Coronary artery (tissue), 2 donors: ENCODE measurements at regions not wholly inside any gene's neighbourhood (a gene's known extent, or its start where the extent isn't known, plus 50 kb on each side); places are given as distances from the start of the nearest gene placed in this dataset.
"Not testable (repeated sequence)": the region's sequence is repeated elsewhere in the genome, so short reads cannot be mapped to it uniquely, and the experiment has no call there.

Experiments used
- DNase-seq: peaks from one replicate; pipeline ENCODE4 v3.0.0-alpha.2; 2017; ENCODE audit warnings: low spot score
- H3K27ac ChIP-seq, 2 donors: fragments of 200-600 bp; sonication (generic); one replicate each; pipeline ENCODE4 v1.5.1; 2016 to 2019
- H3K4me3 ChIP-seq: fragments of 200-600 bp; sonication (generic); 2 replicates; pipeline ENCODE4 v1.5.1; 2016; ENCODE audit warnings: mild to moderate bottlenecking, moderate library complexity
- CTCF ChIP-seq: fragments of 200-600 bp; sonication (generic); IDR thresholded peaks from one replicate; pipeline ENCODE4 v1.5.1; 2019; ENCODE audit warnings: antibody characterized with exemption

DNA sequence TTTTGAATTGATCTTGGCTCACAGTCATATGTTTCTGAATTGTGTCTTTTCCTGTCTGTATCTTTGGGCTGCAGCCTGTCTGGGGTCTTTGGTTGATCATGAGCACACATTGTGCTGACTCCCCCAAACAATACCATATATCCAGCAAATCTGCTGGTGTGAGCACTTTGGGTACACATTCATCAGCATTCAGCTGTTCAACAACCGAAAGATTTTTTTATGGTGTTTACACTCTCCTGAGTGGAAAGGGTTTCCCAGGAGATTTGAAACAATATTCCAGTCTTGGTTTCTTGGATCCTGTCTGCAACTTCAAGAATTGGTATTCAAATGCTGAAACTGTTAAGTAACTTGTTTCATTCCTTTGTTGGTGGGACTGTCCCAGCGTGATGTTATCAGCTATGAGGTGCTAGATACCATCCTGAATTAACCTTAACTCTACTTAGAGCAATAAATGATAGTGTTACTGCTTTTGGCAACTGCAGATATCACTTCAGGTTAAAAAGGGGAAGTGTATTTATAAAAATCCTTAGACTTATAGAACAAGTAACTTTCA, 78.4 kb upstream of the DIAPH3 start:
- no peak for DNase-seq

DNA sequence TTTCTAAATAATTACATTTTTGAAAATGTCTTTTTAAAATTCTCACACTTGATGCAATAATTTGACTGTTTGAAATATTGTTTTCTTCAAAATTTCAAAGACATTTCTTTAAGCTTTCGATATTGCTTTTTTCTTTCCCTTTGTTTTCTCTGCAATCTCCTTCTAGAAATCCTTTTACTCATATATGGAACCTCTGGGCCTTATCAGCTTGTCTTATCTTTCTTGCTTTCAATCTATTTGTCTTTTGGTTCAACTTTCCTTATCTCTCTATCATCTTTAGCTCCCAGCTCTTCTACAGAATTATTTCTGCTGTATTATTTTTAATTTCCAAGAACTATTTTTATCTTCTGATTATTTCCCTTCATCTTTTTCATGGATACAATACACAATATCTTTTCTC, 80.7 kb upstream of the DIAPH3 start:
- H3K4me3 ChIP-seq, result no peak overlapping the region
- no peak for TF ChIP-seq CTCF
- no peak for DNase-seq
- no peak overlapping the region for H3K27ac ChIP-seq

More for the DNA sequence above, 78.4 kb upstream of the DIAPH3 start:
- Histone ChIP-seq H3K4me3 (no peak overlapping the region), H3K27ac (no peak overlapping the region)
- no peak for TF ChIP-seq CTCF

DNA sequence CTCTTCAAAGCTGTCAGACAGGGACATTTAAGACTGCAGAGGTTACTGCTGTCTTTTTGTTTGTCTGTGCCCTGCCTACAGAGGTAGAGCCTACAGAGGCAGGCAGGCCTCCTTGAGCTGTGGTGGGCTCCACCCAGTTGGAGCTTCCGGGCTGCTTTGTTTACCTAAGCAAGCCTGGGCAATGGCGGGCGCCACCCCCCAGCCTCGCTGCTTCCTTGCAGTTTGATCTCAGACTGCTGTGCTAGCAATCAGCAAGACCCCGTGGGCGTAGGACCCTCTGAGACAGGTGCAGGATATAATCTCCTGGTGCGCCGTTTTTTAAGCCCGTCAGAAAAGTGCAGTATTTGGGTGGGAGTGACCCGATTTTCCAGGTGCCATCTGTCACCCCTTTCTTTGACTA, 87.7 kb upstream of the DIAPH3 start:
- H3K27ac ChIP-seq, DNase-seq: not testable (repeated sequence)

GRCh38 chr13:60258349-60258748, 94.6 kb upstream of the DIAPH3 start:
- TF ChIP-seq CTCF, result no peak
- Histone ChIP-seq H3K27ac (no peak overlapping the region), H3K4me3 (no peak overlapping the region)
- no peak for DNase-seq

More for the DNA sequence above, 87.7 kb upstream of the DIAPH3 start:
- not testable (repeated sequence) for H3K4me3 ChIP-seq

GRCh38 chr13:60260440-60260839, 96.7 kb upstream of the DIAPH3 start:
- no peak overlapping the region for H3K4me3 ChIP-seq
- H3K27ac ChIP-seq, result no peak overlapping the region
- TF ChIP-seq CTCF, result no peak
- DNase-seq, result no peak

- Histone ChIP-seq H3K27ac (no peak overlapping the region), H3K4me3 (no peak overlapping the region)
- TF ChIP-seq CTCF, result no peak
- DNase-seq, result no peak
These were observed 98.0 kb upstream of the DIAPH3 start for GRCh38 chr13:60261432-60262351.

- no peak for TF ChIP-seq CTCF
- no peak for DNase-seq
- Histone ChIP-seq H3K4me3 (no peak overlapping the region), H3K27ac (no peak overlapping the region)
These were observed 101.8 kb upstream of the DIAPH3 start for GRCh38 chr13:60265566-60265965.
